ENCODE measurements at regions not wholly inside any gene's neighbourhood (a gene's known extent, or its start where the extent isn't known, plus 50 kb on each side); places are given as distances from the start of the nearest gene placed in this dataset.
"Not testable (repeated sequence)": the region's sequence is repeated elsewhere in the genome, so short reads cannot be mapped to it uniquely, and the experiment has no call there.

- TF ChIP-seq, protein P1, sequence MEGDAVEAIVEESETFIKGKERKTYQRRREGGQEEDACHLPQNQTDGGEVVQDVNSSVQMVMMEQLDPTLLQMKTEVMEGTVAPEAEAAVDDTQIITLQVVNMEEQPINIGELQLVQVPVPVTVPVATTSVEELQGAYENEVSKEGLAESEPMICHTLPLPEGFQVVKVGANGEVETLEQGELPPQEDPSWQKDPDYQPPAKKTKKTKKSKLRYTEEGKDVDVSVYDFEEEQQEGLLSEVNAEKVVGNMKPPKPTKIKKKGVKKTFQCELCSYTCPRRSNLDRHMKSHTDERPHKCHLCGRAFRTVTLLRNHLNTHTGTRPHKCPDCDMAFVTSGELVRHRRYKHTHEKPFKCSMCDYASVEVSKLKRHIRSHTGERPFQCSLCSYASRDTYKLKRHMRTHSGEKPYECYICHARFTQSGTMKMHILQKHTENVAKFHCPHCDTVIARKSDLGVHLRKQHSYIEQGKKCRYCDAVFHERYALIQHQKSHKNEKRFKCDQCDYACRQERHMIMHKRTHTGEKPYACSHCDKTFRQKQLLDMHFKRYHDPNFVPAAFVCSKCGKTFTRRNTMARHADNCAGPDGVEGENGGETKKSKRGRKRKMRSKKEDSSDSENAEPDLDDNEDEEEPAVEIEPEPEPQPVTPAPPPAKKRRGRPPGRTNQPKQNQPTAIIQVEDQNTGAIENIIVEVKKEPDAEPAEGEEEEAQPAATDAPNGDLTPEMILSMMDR (IDR thresholded peaks at IDR 0.05; ENCODE audit: low read depth, low read length) = no peak
- DNase-seq (ENCODE audit: extremely low read depth, low read depth) = peak; percentile 10
Measured at GRCh38 chr6:3965071-3965718, 113.7 kb downstream of the FAM217A start.

- TF ChIP-seq, protein P1 (IDR thresholded peaks at IDR 0.05; ENCODE audit: low read depth, low read length) = no peak
- no peak for DNase-seq (ENCODE audit: extremely low read depth, low read depth)
Measured at GRCh38 chr6:3966426-3966825, 112.5 kb downstream of the FAM217A start.

- TF ChIP-seq, protein P1 (IDR thresholded peaks at IDR 0.05; ENCODE audit: low read depth, low read length) = no peak
- no peak for DNase-seq (ENCODE audit: extremely low read depth, low read depth)
Measured at GRCh38 chr6:3970097-3970496, 108.8 kb downstream of the FAM217A start.

- not testable (repeated sequence) for DNase-seq (ENCODE audit: extremely low read depth, low read depth)
Measured at GRCh38 chr6:3973152-3973551, 105.8 kb downstream of the FAM217A start.

DNA sequence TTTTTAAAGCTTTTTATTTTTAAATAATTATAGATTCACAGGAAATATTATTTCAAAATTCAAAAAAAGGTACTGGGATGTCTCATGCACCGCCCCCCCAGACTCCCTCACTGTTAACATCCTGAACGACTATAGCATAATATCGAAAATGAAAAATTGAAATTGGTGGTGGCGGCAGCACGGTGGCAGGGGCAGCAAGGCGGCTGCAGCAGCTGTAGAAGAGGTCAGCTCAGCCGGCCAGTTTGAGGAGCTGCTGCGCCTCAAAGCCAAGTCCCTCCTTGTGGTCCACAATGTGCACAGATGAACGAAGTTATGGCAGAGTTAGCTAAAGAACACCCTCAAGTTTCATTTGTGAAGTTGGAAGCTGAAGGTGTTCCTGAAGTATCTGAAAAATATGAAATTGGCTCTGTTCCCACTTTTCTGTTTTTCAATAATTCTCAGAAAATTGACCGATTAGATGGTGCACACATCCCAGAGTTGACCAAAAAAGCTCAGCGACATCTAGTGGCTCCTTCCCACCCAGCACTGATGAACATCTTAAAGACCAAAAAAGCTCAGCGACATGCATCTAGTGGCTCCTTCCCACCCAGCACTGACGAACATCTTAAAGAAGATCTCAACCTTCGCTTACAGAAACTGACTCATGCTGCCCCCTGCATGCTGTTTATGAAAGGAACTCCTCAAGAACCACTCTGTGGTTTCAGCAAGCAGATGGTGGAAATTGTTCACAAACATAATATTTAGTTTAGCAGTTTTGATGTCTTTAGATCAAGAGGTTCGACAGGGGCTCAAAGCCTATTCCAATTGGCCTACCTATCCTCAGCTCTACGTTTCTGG is 100.8 kb downstream of the FAM217A start:
- TF ChIP-seq, protein P1 (IDR thresholded peaks at IDR 0.05; ENCODE audit: low read depth, low read length) = peak; percentile 69
- DNase-seq (ENCODE audit: extremely low read depth, low read depth) = peak; percentile 64

DNA sequence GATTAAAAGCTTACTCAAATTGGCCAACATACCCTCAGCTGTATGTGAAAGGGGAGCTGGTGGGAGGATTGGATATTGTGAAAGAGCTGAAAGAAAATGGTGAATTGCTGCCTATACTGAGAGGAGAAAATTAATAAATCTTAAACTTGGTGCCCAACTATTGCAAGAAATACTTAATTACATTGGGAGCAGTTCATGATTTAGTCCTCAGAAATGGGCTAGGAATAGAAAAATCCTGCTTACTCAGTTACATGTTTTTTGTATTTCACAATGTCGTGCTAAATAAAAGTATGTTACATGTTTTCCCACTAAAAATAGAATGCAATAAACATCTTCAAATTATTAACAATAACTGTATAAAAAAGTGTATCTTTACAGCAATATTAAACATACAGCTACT is 100.0 kb downstream of the FAM217A start:
- not testable (repeated sequence) for DNase-seq (ENCODE audit: extremely low read depth, low read depth)

DNA sequence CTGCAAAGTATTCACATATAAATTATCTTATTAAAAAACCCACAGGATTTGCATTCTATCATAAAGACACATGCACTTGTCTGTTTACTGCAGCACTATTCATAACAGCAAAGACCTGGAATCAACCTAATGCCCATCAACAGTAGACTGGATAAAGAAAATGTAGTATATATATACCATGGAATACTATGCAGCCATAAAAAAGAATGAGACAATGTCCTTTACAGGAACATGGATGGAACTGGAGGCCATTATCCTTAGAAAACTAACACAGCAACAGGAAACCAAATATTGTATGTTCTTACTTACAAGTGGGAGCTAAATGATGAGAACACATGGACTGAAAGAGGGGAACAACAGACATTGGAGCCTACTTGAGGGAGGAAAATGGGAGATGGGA is 97.0 kb downstream of the FAM217A start:
- no peak for DNase-seq (ENCODE audit: extremely low read depth, low read depth)
- TF ChIP-seq, protein P1 (IDR thresholded peaks at IDR 0.05; ENCODE audit: low read depth, low read length) = no peak

GRCh38 chr6:3983778-3984177 is 95.2 kb downstream of the FAM217A start:
- no peak for DNase-seq (ENCODE audit: extremely low read depth, low read depth)

More at GRCh38 chr6:3983778-3984177, 95.2 kb downstream of the FAM217A start:
- TF ChIP-seq, protein P1 (IDR thresholded peaks at IDR 0.05; ENCODE audit: low read depth, low read length) = no peak

Measured in AG09319 (cell line).